Neural progenitor cell (in vitro differentiated cells): ENCODE measurements at regions not wholly inside any gene's neighbourhood (a gene's known extent, or its start where the extent isn't known, plus 50 kb on each side); places are given as distances from the start of the nearest gene placed in this dataset.

Experiments used
- DNase-seq: peaks from one replicate; pipeline ENCODE4 v3.0.0-alpha.2; 2016; ENCODE audit warnings: low spot score
- H2AFZ ChIP-seq: fragments of 200-600 bp; sonication (generic); replicated peaks from 2 replicates; pipeline ENCODE4 v1.6.1; 2016; ENCODE audit warnings: antibody characterized with exemption
- H3F3A ChIP-seq: fragments of 200-600 bp; sonication (generic); 2 replicates; pipeline ENCODE4 v1.6.1; 2016; ENCODE audit warnings: antibody characterized with exemption, low read depth
- H3K27ac ChIP-seq: fragments of 200-600 bp; sonication (generic); 2 replicates; pipeline ENCODE4 v1.5.1; 2016; ENCODE audit warnings: mild to moderate bottlenecking
- H3K27me3 ChIP-seq: fragments of 200-600 bp; sonication (generic); 2 replicates; pipeline ENCODE4 v1.6.1; 2016; ENCODE audit warnings: mild to moderate bottlenecking, moderate library complexity
- H3K36me3 ChIP-seq: fragments of 200-600 bp; sonication (generic); 2 replicates; pipeline ENCODE4 v1.5.1; 2016
- H3K4me1 ChIP-seq: fragments of 200-600 bp; sonication (generic); 2 replicates; pipeline ENCODE4 v1.6.1; 2016; ENCODE audit warnings: mixed run types
- H3K4me2 ChIP-seq: fragments of 200-600 bp; sonication (generic); 2 replicates; pipeline ENCODE4 v1.6.1; 2016
- H3K4me3 ChIP-seq: fragments of 200-600 bp; sonication (generic); 2 replicates; pipeline ENCODE4 v1.5.1; 2016
- H3K79me2 ChIP-seq: fragments of 200-600 bp; sonication (generic); 2 replicates; pipeline ENCODE4 v1.6.1; 2016; ENCODE audit warnings: low read depth
- H3K9ac ChIP-seq: fragments of 200-600 bp; sonication (generic); 2 replicates; pipeline ENCODE4 v1.6.1; 2016
- H3K9me3 ChIP-seq: fragments of 200-600 bp; sonication (generic); 2 replicates; pipeline ENCODE4 v1.5.1; 2016; ENCODE audit warnings: low read depth
- H4K20me1 ChIP-seq: fragments of 200-600 bp; sonication (generic); 2 replicates; pipeline ENCODE4 v1.6.1; 2016; ENCODE audit warnings: low read depth
- H3K27ac Mint-ChIP-seq: 3 replicates; pipeline ENCODE4 v1.8.0; 2021; ENCODE audit warnings: mixed read lengths
- H3K27me3 Mint-ChIP-seq: 2 replicates; pipeline ENCODE4 v1.8.0; 2022; ENCODE audit warnings: low read depth, mild to moderate bottlenecking, inconsistent platforms, moderate library complexity, mixed read lengths; ENCODE audit not compliant: insufficient read depth
- H3K36me3 Mint-ChIP-seq: 3 replicates; pipeline ENCODE4 v1.8.0; 2021; ENCODE audit warnings: mixed read lengths
- H3K4me1 Mint-ChIP-seq: 3 replicates; pipeline ENCODE4 v1.8.0; 2021; ENCODE audit warnings: mixed read lengths
- H3K4me3 Mint-ChIP-seq: 3 replicates; pipeline ENCODE4 v1.8.0; 2021; ENCODE audit warnings: mild to moderate bottlenecking, moderate library complexity, mixed read lengths
- H3K9me3 Mint-ChIP-seq: 3 replicates; pipeline ENCODE4 v1.8.0; 2020; ENCODE audit warnings: mixed read lengths
- CTCF ChIP-seq: fragments of 200-600 bp; sonication (generic); IDR thresholded peaks from 2 replicates; pipeline ENCODE4 v1.5.1; 2017; ENCODE audit warnings: antibody characterized with exemption, mild to moderate bottlenecking
- EZH2 ChIP-seq: fragments of 200-600 bp; sonication (generic); IDR thresholded peaks from 2 replicates; pipeline ENCODE4 v1.6.1; 2017; ENCODE audit warnings: antibody characterized with exemption, mild to moderate bottlenecking, moderate library complexity
- EZH2phosphoT487 ChIP-seq: fragments of 200-600 bp; sonication (generic); IDR thresholded peaks from 2 replicates; pipeline ENCODE4 v1.6.1; 2017; ENCODE audit warnings: antibody characterized with exemption

GRCh38 chr16:49055824-49056545, 225.7 kb downstream of the CBLN1 start:
- Histone ChIP-seq H3K4me2 (peak overlapping the region; percentile 30), H3K9me3 (no peaks in the 10 kb centered on the region), H3K4me3 (no peak overlapping the region), H4K20me1 (no peaks in the 10 kb centered on the region), H3K9ac (no peak overlapping the region), H3K79me2 (no peaks in the 10 kb centered on the region), H3K27me3 (no peaks in the 10 kb centered on the region), H3K36me3 (no peaks in the 10 kb centered on the region), H2AFZ (peak overlapping the region; percentile 51), H3K4me1 (peaks cover 26% of the 10 kb centered on the region), H3F3A (peaks cover 21% of the 10 kb centered on the region), H3K27ac (no peak overlapping the region)
- Mint-ChIP-seq H3K9me3 (no peaks in the 10 kb centered on the region), H3K27me3 (peaks cover 7% of the 10 kb centered on the region), H3K27ac (no peak overlapping the region), H3K4me3 (no peak overlapping the region), H3K36me3 (no peaks in the 10 kb centered on the region), H3K4me1 (peaks cover 29% of the 10 kb centered on the region)
- DNase-seq: peak; percentile 58
- TF ChIP-seq EZH2phosphoT487: no peak
- TF ChIP-seq CTCF: no peak
- TF ChIP-seq EZH2: no peak

- no peaks in the 10 kb centered on the region for H3K9me3 ChIP-seq
- peaks cover 26% of the 10 kb centered on the region for H3K4me1 ChIP-seq
- no peaks in the 10 kb centered on the region for H4K20me1 ChIP-seq
- peaks cover 21% of the 10 kb centered on the region for H3F3A ChIP-seq
- Mint-ChIP-seq H3K27me3 (peaks cover 10% of the 10 kb centered on the region), H3K9me3 (no peaks in the 10 kb centered on the region), H3K27ac (no peak overlapping the region), H3K36me3 (no peaks in the 10 kb centered on the region), H3K4me3 (no peak overlapping the region), H3K4me1 (peaks cover 33% of the 10 kb centered on the region)
- H3K36me3 ChIP-seq: no peaks in the 10 kb centered on the region
- TF ChIP-seq CTCF (no peak), EZH2 (no peak), EZH2phosphoT487 (no peak)
- H2AFZ ChIP-seq: no peak overlapping the region
- H3K9ac ChIP-seq: no peak overlapping the region
- no peak overlapping the region for H3K4me2 ChIP-seq
- H3K79me2 ChIP-seq: no peaks in the 10 kb centered on the region
- H3K27ac ChIP-seq: no peak overlapping the region
- H3K27me3 ChIP-seq: no peaks in the 10 kb centered on the region
- H3K4me3 ChIP-seq: no peak overlapping the region
- DNase-seq: no peak
These were observed 226.3 kb downstream of the CBLN1 start for GRCh38 chr16:49055291-49055690.

GRCh38 chr16:49054606-49055005, 227.0 kb downstream of the CBLN1 start:
- Mint-ChIP-seq H3K4me3 (no peak overlapping the region), H3K4me1 (peaks cover 33% of the 10 kb centered on the region), H3K27me3 (peaks cover 10% of the 10 kb centered on the region), H3K27ac (no peak overlapping the region), H3K36me3 (no peaks in the 10 kb centered on the region), H3K9me3 (no peaks in the 10 kb centered on the region)
- DNase-seq: no peak
- Histone ChIP-seq H3K9me3 (no peaks in the 10 kb centered on the region), H4K20me1 (no peaks in the 10 kb centered on the region), H3K27ac (no peak overlapping the region), H2AFZ (no peak overlapping the region), H3K27me3 (no peaks in the 10 kb centered on the region), H3K4me1 (peaks cover 26% of the 10 kb centered on the region), H3K79me2 (no peaks in the 10 kb centered on the region), H3K36me3 (no peaks in the 10 kb centered on the region), H3K9ac (no peak overlapping the region), H3F3A (peaks cover 21% of the 10 kb centered on the region), H3K4me2 (no peak overlapping the region), H3K4me3 (no peak overlapping the region)
- TF ChIP-seq CTCF (no peak), EZH2phosphoT487 (no peak), EZH2 (no peak)
